WTC11 (cell line): ENCODE measurements at regions not wholly inside any gene's neighbourhood (a gene's known extent, or its start where the extent isn't known, plus 50 kb on each side); places are given as distances from the start of the nearest gene placed in this dataset.

Source experiments
- ATAC-seq: fragments of 200-7000 bp; cut with Tn5 transposase; 2 replicates; pipeline ENCODE4 v1.10.0; 2021; ENCODE audit warnings: mild to moderate bottlenecking, moderate library complexity
- CTCF ChIA-PET: fragments of 300-600 bp; sonication (Branson Sonifier 250); formaldehyde crosslinking; loops from one replicate; lab custom pipeline; 2021; ENCODE audit warnings: antibody characterized with exemption; lab: Charles Lee
- POLR2A ChIA-PET: fragments of 350-600 bp; sonication (Branson Sonifier 250); formaldehyde crosslinking; loops from one replicate; lab custom pipeline; 2021; ENCODE audit warnings: antibody characterized with exemption; lab: Charles Lee
- DNase-seq: peaks from one replicate; pipeline ENCODE4 v3.0.0; 2021; ENCODE audit warnings: low spot score
- H3K27ac Mint-ChIP-seq: 2 replicates; pipeline ENCODE4 v1.8.0; 2021; ENCODE audit warnings: mixed read lengths
- H3K27me3 Mint-ChIP-seq: 2 replicates; pipeline ENCODE4 v1.8.0; 2021; ENCODE audit warnings: low read depth, mild to moderate bottlenecking, moderate library complexity, mixed read lengths
- H3K36me3 Mint-ChIP-seq: 2 replicates; pipeline ENCODE4 v1.8.0; 2021; ENCODE audit warnings: mixed read lengths
- H3K4me1 Mint-ChIP-seq: 2 replicates; pipeline ENCODE4 v1.8.0; 2022; ENCODE audit warnings: mixed read lengths
- H3K4me3 Mint-ChIP-seq: 2 replicates; pipeline ENCODE4 v1.8.0; 2021; ENCODE audit warnings: mild to moderate bottlenecking, moderate library complexity, mixed read lengths
- H3K9me3 Mint-ChIP-seq: 2 replicates; pipeline ENCODE4 v1.8.0; 2021; ENCODE audit warnings: mixed read lengths
- CREB1 ChIP-seq: sonication (generic); formaldehyde crosslinking; IDR thresholded peaks from 2 replicates; pipeline ENCODE4 v1.8.0; 2023; ENCODE audit warnings: mild to moderate bottlenecking, missing genetic modification reagents
- FOXJ3 ChIP-seq: sonication (generic); formaldehyde crosslinking; IDR thresholded peaks from 2 replicates; pipeline ENCODE4 v1.9.0; 2021; ENCODE audit warnings: missing genetic modification reagents, mild to moderate bottlenecking, borderline replicate concordance
- FOXP1 ChIP-seq: sonication (generic); formaldehyde crosslinking; IDR thresholded peaks from 2 replicates; pipeline ENCODE4 v1.8.0; 2022; ENCODE audit warnings: missing genetic modification reagents, mild to moderate bottlenecking, moderate library complexity, borderline replicate concordance
- IRF2 ChIP-seq: sonication (generic); formaldehyde crosslinking; IDR thresholded peaks from 2 replicates; pipeline ENCODE4 v1.8.0; 2022; ENCODE audit warnings: low read depth, missing genetic modification reagents, borderline replicate concordance
- JUN ChIP-seq: sonication (generic); formaldehyde crosslinking; IDR thresholded peaks from 2 replicates; pipeline ENCODE4 v1.8.0; 2023; ENCODE audit warnings: mild to moderate bottlenecking, missing genetic modification reagents
- NFYB ChIP-seq: sonication (generic); formaldehyde crosslinking; conservative IDR thresholded peaks from 2 replicates; pipeline ENCODE4 v1.8.0; 2022; ENCODE audit warnings: low read depth, missing genetic modification reagents
- NR1H2 ChIP-seq: sonication (generic); formaldehyde crosslinking; IDR thresholded peaks from 2 replicates; pipeline ENCODE4 v1.9.0; 2021; ENCODE audit warnings: mild to moderate bottlenecking, moderate library complexity, missing genetic modification reagents
- PRRX2 ChIP-seq: fragments of 250-450 bp; sonication (Bioruptor Pico); IDR thresholded peaks from 2 replicates; pipeline ENCODE4 v1.8.0; 2021; ENCODE audit warnings: mild to moderate bottlenecking
- RORB ChIP-seq: fragments of 250-450 bp; sonication (Bioruptor Pico); IDR thresholded peaks from 2 replicates; pipeline ENCODE4 v1.9.0; 2021; ENCODE audit warnings: mild to moderate bottlenecking
- ZBTB21 ChIP-seq: sonication (generic); formaldehyde crosslinking; IDR thresholded peaks from 2 replicates; pipeline ENCODE4 v1.8.1; 2023; ENCODE audit warnings: mild to moderate bottlenecking, missing genetic modification reagents, borderline replicate concordance
- ZNF232 ChIP-seq: sonication (generic); formaldehyde crosslinking; IDR thresholded peaks from 2 replicates; pipeline ENCODE4 v1.8.0; 2022; ENCODE audit warnings: mild to moderate bottlenecking, missing genetic modification reagents
- ZNF317 ChIP-seq: sonication (generic); formaldehyde crosslinking; IDR thresholded peaks from 2 replicates; pipeline ENCODE4 v1.8.1; 2023; ENCODE audit warnings: low read depth, mild to moderate bottlenecking, moderate library complexity, missing genetic modification reagents, borderline replicate concordance
- ZNF416 ChIP-seq: fragments of 250-450 bp; sonication (Bioruptor Pico); IDR thresholded peaks from 2 replicates; pipeline ENCODE4 v1.9.0; 2021; ENCODE audit warnings: mild to moderate bottlenecking, inconsistent platforms
- TF ChIP-seq, protein P1 (sequence below): sonication (generic); formaldehyde crosslinking; IDR thresholded peaks from 2 replicates; pipeline ENCODE4 v1.8.1; 2023; ENCODE audit warnings: mild to moderate bottlenecking, moderate library complexity, missing genetic modification reagents
- TF ChIP-seq, protein P2 (sequence below): sonication (generic); formaldehyde crosslinking; IDR thresholded peaks from 2 replicates; pipeline ENCODE4 v1.8.0; 2022; ENCODE audit warnings: mild to moderate bottlenecking, missing genetic modification reagents
- TF ChIP-seq, protein P3 (sequence below): sonication (generic); formaldehyde crosslinking; IDR thresholded peaks from 2 replicates; pipeline ENCODE4 v1.8.1; 2022; ENCODE audit warnings: low read depth, mild to moderate bottlenecking, moderate library complexity, missing genetic modification reagents, borderline replicate concordance
- TF ChIP-seq, protein P4 (sequence below): sonication (generic); formaldehyde crosslinking; IDR thresholded peaks from 2 replicates; pipeline ENCODE4 v1.8.0; 2022; ENCODE audit warnings: mild to moderate bottlenecking, missing genetic modification reagents
- TF ChIP-seq, protein P5 (sequence below): sonication (generic); formaldehyde crosslinking; IDR thresholded peaks from 2 replicates; pipeline ENCODE4 v1.8.0; 2022; ENCODE audit warnings: mild to moderate bottlenecking, missing genetic modification reagents
- TF ChIP-seq, protein P6 (sequence below): sonication (generic); formaldehyde crosslinking; IDR thresholded peaks from 2 replicates; pipeline ENCODE4 v1.8.1; 2022; ENCODE audit warnings: low read depth, missing genetic modification reagents, borderline replicate concordance
- TF ChIP-seq, protein P7 (sequence below): sonication (generic); formaldehyde crosslinking; IDR thresholded peaks from 2 replicates; pipeline ENCODE4 v1.8.1; 2022; ENCODE audit warnings: mild to moderate bottlenecking, moderate library complexity, missing genetic modification reagents

DNA sequence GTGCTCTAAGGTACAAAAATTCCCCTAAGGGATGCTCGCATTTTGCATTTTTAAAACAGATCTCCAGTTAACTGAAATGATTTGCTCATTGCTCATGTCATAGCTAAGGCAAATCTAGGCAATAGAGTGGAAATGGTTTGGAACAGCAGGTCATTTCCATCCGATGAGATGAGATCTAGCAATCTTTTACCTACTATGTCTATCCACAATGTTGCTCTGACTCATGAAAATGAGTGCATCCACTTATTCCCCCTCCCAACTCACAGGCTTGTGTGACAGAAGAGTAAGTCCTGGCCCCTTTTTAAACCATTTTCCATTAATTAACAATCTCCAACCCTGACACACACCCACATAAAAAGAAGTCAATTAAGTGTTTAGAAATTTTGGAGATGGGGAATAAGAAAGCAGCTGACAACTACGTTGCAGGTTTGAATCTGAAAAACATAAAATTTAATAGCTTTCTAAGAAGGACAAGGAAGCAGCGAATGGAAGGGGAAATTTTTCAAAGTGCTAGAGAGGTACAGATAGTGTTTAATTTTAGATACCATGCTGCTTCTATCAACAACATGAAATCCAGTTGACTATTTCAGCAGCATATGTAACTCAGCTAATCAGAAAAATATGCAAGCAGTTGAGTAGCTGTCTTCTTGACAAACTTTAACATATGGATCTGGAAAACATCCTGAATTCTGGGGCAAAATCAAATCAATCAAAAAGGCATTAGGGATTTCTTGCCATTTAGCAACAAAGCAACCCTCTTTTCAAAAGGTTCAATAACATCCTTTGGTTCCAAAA lies 112.0 kb downstream of the TMCO5A start:
- no peaks in the 10 kb centered on the region for H3K36me3 Mint-ChIP-seq
- H3K4me3 Mint-ChIP-seq = no peak overlapping the region
- no peak overlapping the region for H3K27ac Mint-ChIP-seq
- no peak for DNase-seq
- TF ChIP-seq RORB (no peak), JUN (CRISPR knock-in tag) (no peak), FOXP1 (no peak), CREB1 (no peak), NFYB (CRISPR knock-in tag) (no peak), ZBTB21 (CRISPR knock-in tag) (no peak), PRRX2 (no peak), FOXJ3 (CRISPR knock-in tag) (no peak), NR1H2 (CRISPR knock-in tag) (no peak), ZNF416 (CRISPR knock-in tag) (no peak), ZNF232 (CRISPR knock-in tag) (no peak), IRF2 (no peak)
- TF ChIP-seq, protein P1, sequence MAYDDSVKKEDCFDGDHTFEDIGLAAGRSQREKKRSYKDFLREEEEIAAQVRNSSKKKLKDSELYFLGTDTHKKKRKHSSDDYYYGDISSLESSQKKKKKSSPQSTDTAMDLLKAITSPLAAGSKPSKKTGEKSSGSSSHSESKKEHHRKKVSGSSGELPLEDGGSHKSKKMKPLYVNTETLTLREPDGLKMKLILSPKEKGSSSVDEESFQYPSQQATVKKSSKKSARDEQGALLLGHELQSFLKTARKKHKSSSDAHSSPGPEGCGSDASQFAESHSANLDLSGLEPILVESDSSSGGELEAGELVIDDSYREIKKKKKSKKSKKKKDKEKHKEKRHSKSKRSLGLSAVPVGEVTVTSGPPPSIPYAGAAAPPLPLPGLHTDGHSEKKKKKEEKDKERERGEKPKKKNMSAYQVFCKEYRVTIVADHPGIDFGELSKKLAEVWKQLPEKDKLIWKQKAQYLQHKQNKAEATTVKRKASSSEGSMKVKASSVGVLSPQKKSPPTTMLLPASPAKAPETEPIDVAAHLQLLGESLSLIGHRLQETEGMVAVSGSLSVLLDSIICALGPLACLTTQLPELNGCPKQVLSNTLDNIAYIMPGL (CRISPR knock-in tag) = no peak
- TF ChIP-seq, protein P2, sequence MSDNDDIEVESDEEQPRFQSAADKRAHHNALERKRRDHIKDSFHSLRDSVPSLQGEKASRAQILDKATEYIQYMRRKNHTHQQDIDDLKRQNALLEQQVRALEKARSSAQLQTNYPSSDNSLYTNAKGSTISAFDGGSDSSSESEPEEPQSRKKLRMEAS (CRISPR knock-in tag) = no peak
- TF ChIP-seq, protein P3, sequence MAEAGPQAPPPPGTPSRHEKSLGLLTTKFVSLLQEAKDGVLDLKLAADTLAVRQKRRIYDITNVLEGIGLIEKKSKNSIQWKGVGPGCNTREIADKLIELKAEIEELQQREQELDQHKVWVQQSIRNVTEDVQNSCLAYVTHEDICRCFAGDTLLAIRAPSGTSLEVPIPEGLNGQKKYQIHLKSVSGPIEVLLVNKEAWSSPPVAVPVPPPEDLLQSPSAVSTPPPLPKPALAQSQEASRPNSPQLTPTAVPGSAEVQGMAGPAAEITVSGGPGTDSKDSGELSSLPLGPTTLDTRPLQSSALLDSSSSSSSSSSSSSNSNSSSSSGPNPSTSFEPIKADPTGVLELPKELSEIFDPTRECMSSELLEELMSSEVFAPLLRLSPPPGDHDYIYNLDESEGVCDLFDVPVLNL (CRISPR knock-in tag) = no peak
- TF ChIP-seq, protein P4, sequence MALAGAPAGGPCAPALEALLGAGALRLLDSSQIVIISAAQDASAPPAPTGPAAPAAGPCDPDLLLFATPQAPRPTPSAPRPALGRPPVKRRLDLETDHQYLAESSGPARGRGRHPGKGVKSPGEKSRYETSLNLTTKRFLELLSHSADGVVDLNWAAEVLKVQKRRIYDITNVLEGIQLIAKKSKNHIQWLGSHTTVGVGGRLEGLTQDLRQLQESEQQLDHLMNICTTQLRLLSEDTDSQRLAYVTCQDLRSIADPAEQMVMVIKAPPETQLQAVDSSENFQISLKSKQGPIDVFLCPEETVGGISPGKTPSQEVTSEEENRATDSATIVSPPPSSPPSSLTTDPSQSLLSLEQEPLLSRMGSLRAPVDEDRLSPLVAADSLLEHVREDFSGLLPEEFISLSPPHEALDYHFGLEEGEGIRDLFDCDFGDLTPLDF (CRISPR knock-in tag) = no peak
- TF ChIP-seq, protein P5, sequence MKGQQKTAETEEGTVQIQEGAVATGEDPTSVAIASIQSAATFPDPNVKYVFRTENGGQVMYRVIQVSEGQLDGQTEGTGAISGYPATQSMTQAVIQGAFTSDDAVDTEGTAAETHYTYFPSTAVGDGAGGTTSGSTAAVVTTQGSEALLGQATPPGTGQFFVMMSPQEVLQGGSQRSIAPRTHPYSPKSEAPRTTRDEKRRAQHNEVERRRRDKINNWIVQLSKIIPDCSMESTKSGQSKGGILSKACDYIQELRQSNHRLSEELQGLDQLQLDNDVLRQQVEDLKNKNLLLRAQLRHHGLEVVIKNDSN (CRISPR knock-in tag) = no peak
- TF ChIP-seq, protein P6, sequence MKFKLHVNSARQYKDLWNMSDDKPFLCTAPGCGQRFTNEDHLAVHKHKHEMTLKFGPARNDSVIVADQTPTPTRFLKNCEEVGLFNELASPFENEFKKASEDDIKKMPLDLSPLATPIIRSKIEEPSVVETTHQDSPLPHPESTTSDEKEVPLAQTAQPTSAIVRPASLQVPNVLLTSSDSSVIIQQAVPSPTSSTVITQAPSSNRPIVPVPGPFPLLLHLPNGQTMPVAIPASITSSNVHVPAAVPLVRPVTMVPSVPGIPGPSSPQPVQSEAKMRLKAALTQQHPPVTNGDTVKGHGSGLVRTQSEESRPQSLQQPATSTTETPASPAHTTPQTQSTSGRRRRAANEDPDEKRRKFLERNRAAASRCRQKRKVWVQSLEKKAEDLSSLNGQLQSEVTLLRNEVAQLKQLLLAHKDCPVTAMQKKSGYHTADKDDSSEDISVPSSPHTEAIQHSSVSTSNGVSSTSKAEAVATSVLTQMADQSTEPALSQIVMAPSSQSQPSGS = no peak
- CTCF ChIA-PET = no interaction called here
- POLR2A ChIA-PET = no interaction called here
- H3K4me1 Mint-ChIP-seq = peaks cover 18% of the 10 kb centered on the region
- peaks cover 5% of the 10 kb centered on the region for H3K9me3 Mint-ChIP-seq
- no peaks in the 10 kb centered on the region; the same call in 1 of the 2 replicates for H3K27me3 Mint-ChIP-seq
- no peak for ATAC-seq

DNA sequence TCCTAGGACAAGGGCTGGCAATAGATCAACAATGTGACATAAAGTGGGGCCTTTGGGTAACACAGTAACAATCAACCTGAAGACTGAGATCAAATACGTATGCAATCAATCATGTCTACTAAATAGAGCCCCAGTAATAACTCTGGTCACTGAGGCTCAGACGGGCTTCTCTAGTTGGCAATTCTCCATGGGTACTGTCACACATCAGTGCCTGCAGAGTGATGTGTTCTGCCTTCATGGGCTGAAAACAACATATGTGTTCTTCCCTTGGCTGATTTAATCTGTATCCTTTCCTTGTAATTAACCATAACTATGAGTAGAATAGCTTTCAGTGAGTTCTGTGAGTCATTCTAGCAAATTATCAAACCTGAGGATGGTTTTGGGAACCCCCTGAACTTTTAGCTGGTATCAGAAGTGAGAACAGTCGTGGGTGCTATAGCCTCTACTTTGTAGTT lies 113.6 kb downstream of the TMCO5A start:
- ChIA-PET POLR2A (no interaction called here), CTCF (no interaction called here)
- no peak for ATAC-seq
- Mint-ChIP-seq H3K9me3 (peaks cover 5% of the 10 kb centered on the region), H3K27me3 (no peaks in the 10 kb centered on the region; the same call in 1 of the 2 replicates), H3K4me1 (peaks cover 4% of the 10 kb centered on the region; the same call in 1 of the 2 replicates), H3K4me3 (no peak overlapping the region), H3K36me3 (no peaks in the 10 kb centered on the region), H3K27ac (no peak overlapping the region)
- no peak for TF ChIP-seq FOXJ3 (CRISPR knock-in tag)
- TF ChIP-seq ZNF416 (CRISPR knock-in tag) = no peak
- TF ChIP-seq ZNF317 (CRISPR knock-in tag) = no peak
- TF ChIP-seq, protein P7, sequence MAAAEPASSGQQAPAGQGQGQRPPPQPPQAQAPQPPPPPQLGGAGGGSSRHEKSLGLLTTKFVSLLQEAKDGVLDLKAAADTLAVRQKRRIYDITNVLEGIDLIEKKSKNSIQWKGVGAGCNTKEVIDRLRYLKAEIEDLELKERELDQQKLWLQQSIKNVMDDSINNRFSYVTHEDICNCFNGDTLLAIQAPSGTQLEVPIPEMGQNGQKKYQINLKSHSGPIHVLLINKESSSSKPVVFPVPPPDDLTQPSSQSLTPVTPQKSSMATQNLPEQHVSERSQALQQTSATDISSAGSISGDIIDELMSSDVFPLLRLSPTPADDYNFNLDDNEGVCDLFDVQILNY (CRISPR knock-in tag) = no peak
- DNase-seq = no peak
